H1 (cell line): ENCODE measurements at regions not wholly inside any gene's neighbourhood (a gene's known extent, or its start where the extent isn't known, plus 50 kb on each side); places are given as distances from the start of the nearest gene placed in this dataset.

ENCODE experiments used
- ATF2 ChIP-seq: IDR thresholded peaks from 2 replicates; pipeline ENCODE4 v1.6.1; 2012; ENCODE audit warnings: low read length, inconsistent platforms
- CBX5 ChIP-seq: fragments of 300-800, 300-1000 bp; sonication (generic); IDR thresholded peaks from 2 replicates; pipeline ENCODE4 v1.7.1; 2016; ENCODE audit warnings: antibody characterized with exemption, low read length, low read depth
- CHD2 ChIP-seq: IDR thresholded peaks from 2 replicates; pipeline ENCODE4 v1.6.1; 2012; ENCODE audit warnings: low read length, improper control_type of control experiment
- CTCF ChIP-seq, 3 experiments: IDR thresholded peaks; 1 replicate in 2 of 3; 2 replicates in 1 of 3; pipeline versions ENCODE4 v1.5.1 to v1.6.1; 2011; ENCODE audit warnings: low read length in 3 of 3, mild to moderate bottlenecking in 3 of 3, inconsistent platforms in 2 of 3, low read depth in 1 of 3, moderate library complexity in 1 of 3; ENCODE audit not compliant: insufficient read depth in 1 of 3; ENCODE audit errors: control extremely low read depth in 1 of 3
- E2F6 ChIP-seq: IDR thresholded peaks from 2 replicates; pipeline ENCODE4 v1.6.1; 2012; ENCODE audit warnings: inconsistent platforms
- JUND ChIP-seq: IDR thresholded peaks from 2 replicates; pipeline ENCODE4 v1.6.1; 2011; ENCODE audit warnings: mild to moderate bottlenecking, improper control_type of control experiment, low read length
- RAD21 ChIP-seq, 2 experiments: IDR thresholded peaks in 1 of 2; conservative IDR thresholded peaks in 1 of 2; 2 replicates each; pipeline ENCODE4 v1.6.1; 2011; ENCODE audit warnings: low read depth in 2 of 2, low read length in 2 of 2, improper control_type of control experiment in 1 of 2, inconsistent platforms in 1 of 2, mild to moderate bottlenecking in 1 of 2, moderate library complexity in 1 of 2
- RBBP5 ChIP-seq: IDR thresholded peaks from 2 replicates; pipeline ENCODE4 v1.7.1; 2012; ENCODE audit warnings: low read depth, mild to moderate bottlenecking, inconsistent platforms, low read length, moderate library complexity, borderline replicate concordance
- RFX5 ChIP-seq: IDR thresholded peaks from 2 replicates; pipeline ENCODE4 v1.6.1; 2011; ENCODE audit warnings: low read depth, low read length, improper control_type of control experiment, borderline replicate concordance
- TAF1 ChIP-seq: IDR thresholded peaks from 2 replicates; pipeline ENCODE4 v1.6.1; 2011; ENCODE audit warnings: mild to moderate bottlenecking, low read depth, low read length
- YY1 ChIP-seq: IDR thresholded peaks from 2 replicates; pipeline ENCODE4 v1.6.1; 2011; ENCODE audit warnings: low read depth, mild to moderate bottlenecking, low read length

GRCh38 chr5:86748538-86749105 lies 130.9 kb downstream of the COX7C start:
- no peak for TF ChIP-seq CHD2
- no peak for TF ChIP-seq JUND
- TF ChIP-seq RBBP5, result no peak
- TF ChIP-seq RFX5, result no peak
- TF ChIP-seq CTCF (IDR thresholded peaks at IDR 0.05; ENCODE audit: control extremely low read depth in 1 of 3, insufficient read depth in 1 of 3, low read depth in 1 of 3, low read length in 3 of 3), result no peak
- no peak for TF ChIP-seq ATF2
- TF ChIP-seq TAF1, result no peak
- TF ChIP-seq RAD21 (IDR thresholded peaks at IDR 0.05 in 1 of 2, conservative IDR thresholded peaks at IDR 0.05 in 1 of 2; ENCODE audit: low read depth in 2 of 2, low read length in 2 of 2), result no peak
- no peak for TF ChIP-seq E2F6
- no peak for TF ChIP-seq CBX5
- TF ChIP-seq YY1, result no peak
